ENCODE measurements at regions not wholly inside any gene's neighbourhood (a gene's known extent, or its start where the extent isn't known, plus 50 kb on each side); places are given as distances from the start of the nearest gene placed in this dataset.

DNA sequence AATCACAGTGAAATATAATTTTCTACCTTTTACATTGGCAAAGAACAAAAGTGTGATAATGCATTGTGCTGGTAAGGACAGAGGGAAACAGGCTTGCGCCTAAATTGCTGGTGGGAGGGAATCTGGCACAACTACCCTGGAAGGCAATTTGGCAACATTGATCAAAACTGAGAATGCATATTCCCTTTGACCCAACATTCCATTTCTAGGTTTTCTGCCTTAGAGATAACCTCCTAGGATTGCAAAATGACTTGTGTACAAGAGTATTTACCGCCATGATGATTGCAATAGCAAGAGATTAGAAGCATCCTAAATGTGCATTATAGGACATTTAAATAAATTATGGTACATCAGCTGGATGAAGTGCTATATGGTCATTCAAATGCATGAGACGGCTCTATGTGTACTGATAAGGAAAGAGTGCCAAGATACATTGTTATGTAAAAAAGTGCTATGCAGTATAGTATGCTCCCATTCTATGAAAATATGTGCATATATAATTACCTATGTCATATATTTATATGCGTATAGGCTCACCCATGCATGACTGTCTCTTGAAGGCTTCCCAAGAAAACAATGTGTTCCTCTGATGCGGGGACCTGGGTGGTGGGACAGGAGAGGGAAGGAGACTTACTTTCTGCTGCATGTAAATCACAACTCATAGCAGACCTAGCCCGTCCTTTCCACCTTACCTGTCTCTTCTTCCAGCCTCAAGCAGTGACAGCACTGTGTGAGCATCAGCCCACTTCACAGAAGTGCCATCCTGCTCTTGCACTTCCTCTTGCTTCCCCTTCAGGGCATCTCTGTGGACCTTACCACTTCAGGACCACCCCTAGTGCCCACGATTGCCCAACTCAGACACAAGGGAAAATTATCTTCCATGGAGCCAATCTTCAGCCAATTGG is 249.9 kb upstream of the TLE3 start:
- TF ChIP-seq CTCF (IDR thresholded peaks at IDR 0.05) = no peak
- no peak for TF ChIP-seq POLR2A (IDR thresholded peaks at IDR 0.05)
